ENCODE measurements at regions not wholly inside any gene's neighbourhood (a gene's known extent, or its start where the extent isn't known, plus 50 kb on each side); places are given as distances from the start of the nearest gene placed in this dataset.
A peak's percentile ranks its signal among the peaks of the same experiment; 100 is the strongest.

DNA sequence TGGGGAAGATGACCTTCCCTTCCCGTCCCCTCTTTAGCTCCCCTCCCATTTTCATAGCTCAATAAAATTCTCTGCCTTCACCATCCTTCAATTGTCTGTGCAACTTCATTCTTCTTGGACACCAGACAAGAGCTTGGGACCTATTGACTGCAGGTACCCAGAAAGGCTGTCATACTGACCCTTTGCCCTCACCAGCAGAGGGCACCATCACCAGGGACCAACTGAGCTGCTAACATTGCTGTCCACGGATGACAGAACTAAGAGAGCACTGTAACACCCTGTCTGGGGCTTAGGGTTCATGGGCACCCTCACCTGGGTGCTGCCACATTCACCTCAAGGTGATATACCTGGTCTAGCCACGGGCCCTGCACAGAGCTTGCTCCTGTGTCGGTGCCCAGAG is 141.3 kb upstream of the VCX3B start:
- TF ChIP-seq, protein P1, sequence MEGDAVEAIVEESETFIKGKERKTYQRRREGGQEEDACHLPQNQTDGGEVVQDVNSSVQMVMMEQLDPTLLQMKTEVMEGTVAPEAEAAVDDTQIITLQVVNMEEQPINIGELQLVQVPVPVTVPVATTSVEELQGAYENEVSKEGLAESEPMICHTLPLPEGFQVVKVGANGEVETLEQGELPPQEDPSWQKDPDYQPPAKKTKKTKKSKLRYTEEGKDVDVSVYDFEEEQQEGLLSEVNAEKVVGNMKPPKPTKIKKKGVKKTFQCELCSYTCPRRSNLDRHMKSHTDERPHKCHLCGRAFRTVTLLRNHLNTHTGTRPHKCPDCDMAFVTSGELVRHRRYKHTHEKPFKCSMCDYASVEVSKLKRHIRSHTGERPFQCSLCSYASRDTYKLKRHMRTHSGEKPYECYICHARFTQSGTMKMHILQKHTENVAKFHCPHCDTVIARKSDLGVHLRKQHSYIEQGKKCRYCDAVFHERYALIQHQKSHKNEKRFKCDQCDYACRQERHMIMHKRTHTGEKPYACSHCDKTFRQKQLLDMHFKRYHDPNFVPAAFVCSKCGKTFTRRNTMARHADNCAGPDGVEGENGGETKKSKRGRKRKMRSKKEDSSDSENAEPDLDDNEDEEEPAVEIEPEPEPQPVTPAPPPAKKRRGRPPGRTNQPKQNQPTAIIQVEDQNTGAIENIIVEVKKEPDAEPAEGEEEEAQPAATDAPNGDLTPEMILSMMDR (conservative IDR thresholded peaks at IDR 0.05) = peak; percentile 46
- TF ChIP-seq ZFX (IDR thresholded peaks at IDR 0.05) = no peak

All from C4-2B (cell line).